Thyroid gland (tissue), 4 donors: ENCODE measurements at regions not wholly inside any gene's neighbourhood (a gene's known extent, or its start where the extent isn't known, plus 50 kb on each side); places are given as distances from the start of the nearest gene placed in this dataset.

Experiments
- DNase-seq, 2 donors: peaks; one replicate each; pipeline ENCODE4 v3.0.0-alpha.2; 2019
- H3K27ac ChIP-seq, 3 donors: fragments of 200-600 bp; sonication (generic); 1 replicate in 2 of 3; 2 replicates in 1 of 3; pipeline ENCODE4 v1.5.1; 2016 to 2019; ENCODE audit warnings: mild to moderate bottlenecking in 1 of 3, moderate library complexity in 1 of 3
- H3K27me3 ChIP-seq: fragments of 200-600 bp; sonication (generic); one replicate; pipeline ENCODE4 v1.5.1; 2019
- H3K36me3 ChIP-seq, 2 donors: fragments of 200-600 bp; sonication (generic); one replicate each; pipeline ENCODE4 v1.5.1; 2016 to 2019
- H3K4me1 ChIP-seq, 2 donors: fragments of 200-600 bp; sonication (generic); one replicate each; pipeline ENCODE4 v1.5.1; 2017 to 2019
- H3K4me3 ChIP-seq, 3 donors: fragments of 200-600 bp; sonication (generic); replicated peaks in 1 of 3; 1 replicate in 2 of 3; 2 replicates in 1 of 3; pipeline ENCODE4 v1.5.1; 2016; ENCODE audit warnings: mild to moderate bottlenecking in 1 of 3
- H3K9me3 ChIP-seq: fragments of 200-600 bp; sonication (generic); one replicate; pipeline ENCODE4 v1.5.1; 2017
- POLR2A ChIP-seq, 2 donors: fragments of 450-650 bp; IDR thresholded peaks; one replicate each; pipeline ENCODE4 v1.6.1; 2017; ENCODE audit warnings: antibody characterized with exemption in 2 of 2, mild to moderate bottlenecking in 2 of 2, moderate library complexity in 1 of 2
- WGBS, 2 donors: methylation state at CpG; one replicate each; pipeline ENCODE4 v1.1.5; 2017; 5-methylcytosine and 5-hydroxymethylcytosine counted together
- intact Hi-C: fragments of 100-400 bp; cut with DNase I; formaldehyde crosslinking; loops from one replicate; pipeline ENCODE4 v1.15.1; 2023
- TF ChIP-seq, protein P1 (sequence below), 6 experiments: fragments of 200-600 bp in 3 of 6; fragments of 450-650 bp in 3 of 6; sonication (generic) in 3 of 6; IDR thresholded peaks; one replicate each; pipeline ENCODE4 v1.5.1; 2016 to 2019; ENCODE audit warnings: antibody characterized with exemption in 6 of 6, mild to moderate bottlenecking in 2 of 6, inconsistent platforms in 1 of 6, moderate library complexity in 1 of 6

- peak; percentile 96 to 97 for DNase-seq
- peak overlapping the region; percentile 91 to 95 (median 94) for H3K27ac ChIP-seq
- intact Hi-C loops: loop anchor here (10.0 kb wide), 1 partner anchor 60 kb away; no protein-coding TSS in a partner anchor
- 4 to 15% methylated on average over 7 to 14 of the region's 16 CpGs for WGBS, 2 donors
- H3K27me3 ChIP-seq: no peaks in the 10 kb centered on the region
- peak overlapping the region in 2 of 3 donors; percentile 11 to 12 for H3K4me3 ChIP-seq
- H3K36me3 ChIP-seq: no peaks in the 10 kb centered on the region
- TF ChIP-seq, protein P1, sequence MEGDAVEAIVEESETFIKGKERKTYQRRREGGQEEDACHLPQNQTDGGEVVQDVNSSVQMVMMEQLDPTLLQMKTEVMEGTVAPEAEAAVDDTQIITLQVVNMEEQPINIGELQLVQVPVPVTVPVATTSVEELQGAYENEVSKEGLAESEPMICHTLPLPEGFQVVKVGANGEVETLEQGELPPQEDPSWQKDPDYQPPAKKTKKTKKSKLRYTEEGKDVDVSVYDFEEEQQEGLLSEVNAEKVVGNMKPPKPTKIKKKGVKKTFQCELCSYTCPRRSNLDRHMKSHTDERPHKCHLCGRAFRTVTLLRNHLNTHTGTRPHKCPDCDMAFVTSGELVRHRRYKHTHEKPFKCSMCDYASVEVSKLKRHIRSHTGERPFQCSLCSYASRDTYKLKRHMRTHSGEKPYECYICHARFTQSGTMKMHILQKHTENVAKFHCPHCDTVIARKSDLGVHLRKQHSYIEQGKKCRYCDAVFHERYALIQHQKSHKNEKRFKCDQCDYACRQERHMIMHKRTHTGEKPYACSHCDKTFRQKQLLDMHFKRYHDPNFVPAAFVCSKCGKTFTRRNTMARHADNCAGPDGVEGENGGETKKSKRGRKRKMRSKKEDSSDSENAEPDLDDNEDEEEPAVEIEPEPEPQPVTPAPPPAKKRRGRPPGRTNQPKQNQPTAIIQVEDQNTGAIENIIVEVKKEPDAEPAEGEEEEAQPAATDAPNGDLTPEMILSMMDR (IDR thresholded peaks at IDR 0.05): no peak
- TF ChIP-seq POLR2A (IDR thresholded peaks at IDR 0.05): peak in 1 of 2 donors; percentile 98
- H3K9me3 ChIP-seq: no peaks in the 10 kb centered on the region
- peaks cover 74% of the 10 kb centered on the region in 2 donors for H3K4me1 ChIP-seq
Observed at GRCh38 chr9:110125207-110125751, 82.7 kb downstream of the C9orf152 start.

DNA sequence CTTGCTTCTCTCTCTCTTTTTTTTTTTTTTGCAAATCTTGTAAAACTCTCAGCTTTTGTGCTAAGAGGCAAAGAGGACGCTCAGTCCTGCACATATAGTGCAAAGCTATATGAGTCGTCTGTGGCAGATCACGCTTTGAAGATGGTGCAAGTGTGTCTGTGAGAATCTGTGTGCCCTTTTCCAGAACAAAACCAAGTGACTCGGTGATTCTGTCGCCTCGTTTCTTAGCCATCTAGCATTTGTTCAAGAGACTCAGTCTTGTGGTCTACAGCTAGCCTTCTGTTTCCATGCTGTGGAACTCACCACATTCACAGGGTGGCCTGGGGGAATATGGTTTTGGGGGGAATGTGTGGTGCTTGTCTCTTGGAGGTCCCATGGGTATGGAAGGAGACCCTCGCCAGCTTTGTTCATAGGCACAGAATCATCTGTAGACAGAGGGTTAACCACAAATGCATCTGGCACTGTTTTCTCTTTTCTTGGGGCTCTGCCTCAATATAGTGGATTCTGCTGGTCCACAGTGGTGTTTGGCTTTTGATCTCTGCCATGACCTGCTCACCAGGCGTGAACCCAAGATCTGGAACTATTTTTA is 82.1 kb downstream of the C9orf152 start:
- 48 to 50% methylated on average over 8 of the region's 8 CpGs for WGBS, 2 donors
- DNase-seq: no peak
- Histone ChIP-seq H3K36me3 (no peaks in the 10 kb centered on the region), H3K27ac (peak overlapping the region; percentile 91 to 95 (median 94)), H3K4me3 (peak overlapping the region in 2 of 3 donors; percentile 11 to 12), H3K27me3 (no peaks in the 10 kb centered on the region), H3K9me3 (no peaks in the 10 kb centered on the region), H3K4me1 (peaks cover 77 to 79% of the 10 kb centered on the region in 2 donors)
- intact Hi-C loops: loop anchor here (10.0 kb wide), 1 partner anchor 61 kb away; no protein-coding TSS in a partner anchor
- TF ChIP-seq, protein P1 (IDR thresholded peaks at IDR 0.05): no peak
- TF ChIP-seq POLR2A (IDR thresholded peaks at IDR 0.05): no peak

- Histone ChIP-seq H3K4me3 (peak overlapping the region in 2 of 3 donors; percentile 5 to 14), H3K27ac (peak overlapping the region; percentile 91 to 95 (median 94)), H3K27me3 (no peaks in the 10 kb centered on the region), H3K9me3 (no peaks in the 10 kb centered on the region), H3K36me3 (no peaks in the 10 kb centered on the region), H3K4me1 (peaks cover 80 to 83% of the 10 kb centered on the region in 2 donors)
- intact Hi-C loops: loop anchor here (10.0 kb wide), 1 partner anchor 62 kb away; no protein-coding TSS in a partner anchor
- TF ChIP-seq POLR2A (IDR thresholded peaks at IDR 0.05): peak in 1 of 2 donors; percentile 22
- TF ChIP-seq, protein P1 (IDR thresholded peaks at IDR 0.05): no peak
- WGBS, 2 donors: 36 to 45% methylated on average over 7 of the region's 7 CpGs
- DNase-seq: no peak
Observed at GRCh38 chr9:110126499-110126941, 81.4 kb downstream of the C9orf152 start.

DNA sequence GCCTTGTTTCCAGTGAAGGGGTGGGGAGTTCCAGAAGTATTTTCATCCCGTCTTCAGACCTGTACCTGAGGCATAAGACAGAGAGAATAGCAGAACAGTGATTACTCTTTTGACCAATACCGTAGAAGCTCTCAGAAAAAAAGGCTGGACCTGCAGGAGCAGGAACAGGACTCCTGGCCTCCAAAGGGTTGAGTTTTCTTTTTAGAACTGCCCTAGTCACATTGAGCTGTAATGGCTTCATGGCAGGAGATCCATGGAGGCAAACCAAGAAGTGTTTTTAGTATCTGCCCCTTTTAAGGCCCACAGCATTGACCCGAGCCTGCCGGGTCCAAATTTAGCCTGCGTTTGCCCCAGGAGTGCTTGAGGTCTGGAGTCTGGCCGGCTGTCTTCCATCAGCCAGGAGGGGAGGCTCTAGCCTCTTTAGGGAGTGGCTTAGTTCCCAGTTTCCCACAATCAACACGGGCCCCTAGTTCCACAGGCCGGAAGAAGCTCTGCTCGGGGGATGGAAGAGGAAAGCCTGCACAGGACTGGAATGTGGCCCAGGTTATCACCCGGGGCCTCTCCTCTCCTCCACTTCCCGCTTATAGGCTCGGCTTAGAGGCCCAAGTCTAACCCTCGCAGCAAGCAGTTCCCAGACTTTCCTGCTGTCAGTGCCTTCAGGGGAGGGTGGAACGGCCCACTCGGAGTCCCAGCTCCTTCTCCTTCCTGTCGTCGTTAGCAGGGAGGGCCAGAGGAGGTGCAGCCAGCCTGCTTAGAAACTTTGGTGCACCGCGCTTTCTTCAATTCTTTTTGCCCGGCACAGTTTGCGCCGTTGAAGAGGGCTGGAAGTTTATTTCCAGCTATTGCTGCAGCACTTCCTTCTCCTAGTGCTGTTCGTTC is 80.7 kb downstream of the C9orf152 start:
- Histone ChIP-seq H3K36me3 (no peaks in the 10 kb centered on the region), H3K27me3 (no peaks in the 10 kb centered on the region), H3K9me3 (no peaks in the 10 kb centered on the region), H3K4me1 (peaks cover 87 to 89% of the 10 kb centered on the region in 2 donors), H3K27ac (peak overlapping the region; percentile 91 to 95 (median 94)), H3K4me3 (peak overlapping the region in 2 of 3 donors; percentile 11 to 14)
- intact Hi-C loops: loop anchor here (10.0 kb wide), 1 partner anchor 62 kb away; no protein-coding TSS in a partner anchor
- DNase-seq: peak; percentile 60 to 70
- peak in 1 of 2 donors; percentile 48 for TF ChIP-seq POLR2A (IDR thresholded peaks at IDR 0.05)
- TF ChIP-seq, protein P1 (IDR thresholded peaks at IDR 0.05): no peak
- WGBS, 2 donors: 26 to 40% methylated on average over 21 to 23 of the region's 23 CpGs
